HCT116 (cell line): ENCODE measurements at regions not wholly inside any gene's neighbourhood (a gene's known extent, or its start where the extent isn't known, plus 50 kb on each side); places are given as distances from the start of the nearest gene placed in this dataset.

ENCODE experiments used
- ATAC-seq: fragments of 200-7000 bp; cut with Tn5 transposase; 2 replicates; pipeline ENCODE4 v1.9.1; 2020; ENCODE audit warnings: mild to moderate bottlenecking, moderate library complexity
- BruUV-seq: library from RNA; stranded (reverse); fragments of 400-500 nt; replicated peaks from 2 replicates; lab custom pipeline; 2021; lab: Mats Ljungman, UMichigan
- CTCF ChIA-PET: fragments of 300-600 bp; sonication (Branson Sonifier 250); formaldehyde crosslinking; loops from one replicate; lab custom pipeline; 2021; ENCODE audit warnings: antibody characterized with exemption; lab: Charles Lee
- POLR2A ChIA-PET: fragments of 300-600, 350-600 bp; sonication (Branson Sonifier 250); formaldehyde crosslinking; loops from one replicate; lab custom pipeline; 2021; ENCODE audit warnings: antibody characterized with exemption; lab: Charles Lee
- RAD21 ChIA-PET, 2 experiments: fragments of 300-600 bp; sonication (Branson Sonifier 250); formaldehyde crosslinking; loops; one replicate each; lab custom pipeline; 2023; ENCODE audit warnings: low total read pairs in 2 of 2; ENCODE audit not compliant: uncharacterized antibody in 2 of 2, unreplicated experiment in 2 of 2, low non-redundant PET in 1 of 2; lab: Charles Lee
- DNase-seq: peaks from one replicate; pipeline ENCODE4 v3.0.0-alpha.2; 2010; ENCODE audit warnings: low read depth, low spot score
- H2AFZ ChIP-seq: fragments of 200-600 bp; shearing (Covaris generic), sonication (generic); 2 replicates; pipeline ENCODE4 v1.6.1; 2017; ENCODE audit warnings: low read depth, mixed run types, mixed read lengths, antibody characterized with exemption, low read length; ENCODE audit not compliant: poor library complexity, severe bottlenecking
- H3K27ac ChIP-seq: 2 replicates; pipeline ENCODE4 v1.5.1; 2012; ENCODE audit warnings: low read depth, low read length
- H3K27me3 ChIP-seq: fragments of 200-600 bp; sonication (generic); 2 replicates; pipeline ENCODE4 v1.6.1; 2016; ENCODE audit warnings: mixed run types, low read length, mixed read lengths; ENCODE audit not compliant: insufficient read depth
- H3K36me3 ChIP-seq, 2 experiments: fragments of 200-500 bp in 1 of 2; fragments of 200-600 bp in 1 of 2; sonication (Bioruptor generic) in 1 of 2; sonication (generic) in 1 of 2; 2 replicates each; pipeline versions ENCODE4 v1.5.1 to v1.6.1; 2014 to 2016; ENCODE audit warnings: low read length in 2 of 2, inconsistent platforms in 1 of 2, mixed read lengths in 1 of 2, mixed run types in 1 of 2; ENCODE audit not compliant: insufficient read depth in 2 of 2, control insufficient read depth in 1 of 2
- H3K4me1 ChIP-seq, 2 experiments: fragments of 200-600 bp in 1 of 2; sonication (generic) in 1 of 2; 2 replicates each; pipeline versions ENCODE4 v1.5.1 to v1.6.1; 2012 to 2017; ENCODE audit warnings: low read length in 2 of 2, inconsistent platforms in 1 of 2, mild to moderate bottlenecking in 1 of 2, mixed read lengths in 1 of 2, mixed run types in 1 of 2, moderate library complexity in 1 of 2; ENCODE audit not compliant: insufficient read depth in 2 of 2, control insufficient read depth in 1 of 2
- H3K4me2 ChIP-seq: fragments of 200-600 bp; sonication (generic); 2 replicates; pipeline ENCODE4 v1.6.1; 2017; ENCODE audit warnings: mixed run types, low read length, mixed read lengths
- H3K4me3 ChIP-seq, 2 experiments: fragments of 200-600 bp in 1 of 2; sonication (generic) in 1 of 2; replicated peaks in 1 of 2; 2 replicates each; pipeline ENCODE4 v1.5.1; 2011 to 2016; ENCODE audit warnings: low read length in 2 of 2, control low read depth in 1 of 2, low read depth in 1 of 2, mild to moderate bottlenecking in 1 of 2, mixed read lengths in 1 of 2, mixed run types in 1 of 2
- H3K79me2 ChIP-seq: fragments of 200-600 bp; sonication (generic); 2 replicates; pipeline ENCODE4 v1.6.1; 2017; ENCODE audit warnings: mild to moderate bottlenecking, mixed run types, low read length, moderate library complexity, mixed read lengths; ENCODE audit not compliant: insufficient read depth
- H3K9ac ChIP-seq: fragments of 200-600 bp; sonication (generic); 2 replicates; pipeline ENCODE4 v1.6.1; 2016; ENCODE audit warnings: low read length, mixed read lengths
- H3K9me2 ChIP-seq: fragments of 200-600 bp; sonication (generic), shearing (Covaris generic); 2 replicates; pipeline ENCODE4 v1.6.1; 2017; ENCODE audit warnings: mixed run types, mild to moderate bottlenecking, moderate library complexity; ENCODE audit not compliant: insufficient read depth
- H3K9me3 ChIP-seq, 2 experiments: fragments of 200-500 bp in 1 of 2; fragments of 200-600 bp in 1 of 2; sonication (Bioruptor generic) in 1 of 2; sonication (generic) in 1 of 2; 2 replicates each; pipeline ENCODE4 v1.6.1; 2014 to 2017; ENCODE audit warnings: low read length in 2 of 2, mixed read lengths in 2 of 2, inconsistent platforms in 1 of 2, low read depth in 1 of 2, mild to moderate bottlenecking in 1 of 2, mixed run types in 1 of 2, moderate library complexity in 1 of 2; ENCODE audit not compliant: control insufficient read depth in 1 of 2, insufficient read depth in 1 of 2
- H4K20me1 ChIP-seq: fragments of 200-600 bp; sonication (generic), shearing (Covaris generic); 2 replicates; pipeline ENCODE4 v1.6.1; 2017; ENCODE audit warnings: mixed run types, mild to moderate bottlenecking, moderate library complexity; ENCODE audit not compliant: insufficient read depth
- ATF3 ChIP-seq: IDR thresholded peaks from 2 replicates; pipeline ENCODE4 v1.6.1; 2012
- CBX3 ChIP-seq: IDR thresholded peaks from 2 replicates; pipeline ENCODE4 v1.6.1; 2012; ENCODE audit warnings: low read depth
- CTCF ChIP-seq, 3 experiments: fragments of 200-600 bp in 1 of 3; sonication (generic) in 1 of 3; IDR thresholded peaks in 2 of 3; conservative IDR thresholded peaks in 1 of 3; 2 replicates each; pipeline ENCODE4 v1.5.1; 2012 to 2017; ENCODE audit warnings: low read depth in 2 of 3, low read length in 2 of 3, antibody characterized with exemption in 1 of 3, borderline replicate concordance in 1 of 3, control low read depth in 1 of 3, mild to moderate bottlenecking in 1 of 3, mixed read lengths in 1 of 3, mixed run types in 1 of 3, moderate library complexity in 1 of 3; ENCODE audit not compliant: insufficient read depth in 1 of 3
- EZH2phosphoT487 ChIP-seq: fragments of 200-600 bp; IDR thresholded peaks from 2 replicates; pipeline ENCODE4 v1.6.1; 2018; ENCODE audit warnings: antibody characterized with exemption, borderline replicate concordance
- FOSL1 ChIP-seq: IDR thresholded peaks from 2 replicates; pipeline ENCODE4 v1.6.1; 2012; ENCODE audit warnings: low read depth
- RAD21 ChIP-seq: IDR thresholded peaks from 2 replicates; pipeline ENCODE4 v1.6.1; 2012; ENCODE audit warnings: low read depth, mild to moderate bottlenecking
- REST ChIP-seq: IDR thresholded peaks from 2 replicates; pipeline ENCODE4 v1.6.1; 2012; ENCODE audit warnings: low read depth
- SIN3A ChIP-seq: IDR thresholded peaks from 2 replicates; pipeline ENCODE4 v1.6.1; 2012; ENCODE audit warnings: low read depth
- YY1 ChIP-seq: IDR thresholded peaks from 2 replicates; pipeline ENCODE4 v1.6.1; 2011; ENCODE audit warnings: low read length, low read depth, moderate library complexity, mild to moderate bottlenecking; ENCODE audit not compliant: insufficient replicate concordance; ENCODE audit errors: extremely low read depth
- ZBTB33 ChIP-seq: IDR thresholded peaks from 2 replicates; pipeline ENCODE4 v1.6.1; 2011; ENCODE audit warnings: mild to moderate bottlenecking, low read length, moderate library complexity; ENCODE audit not compliant: insufficient replicate concordance; ENCODE audit errors: extremely low read depth
- intact Hi-C: fragments of 100-400 bp; cut with micrococcal nuclease; formaldehyde crosslinking; loops from 2 replicates; pipeline ENCODE4 v1.10.0; 2022

- peak overlapping the region; percentile 16; the same call in 1 of the 2 replicates for H3K4me2 ChIP-seq
- DNase-seq (no peak), ATAC-seq (0 out of 2 replicates have a peak, but pooled peaks have one; percentile 30)
- BruUV-seq, result no TSS peak
- H3K36me3 ChIP-seq, result no peaks in the 10 kb centered on the region
- no peak for TF ChIP-seq ATF3
- TF ChIP-seq YY1, result no peak
- no peak for TF ChIP-seq RAD21
- TF ChIP-seq CTCF (IDR thresholded peaks at IDR 0.05 in 2 of 3, conservative IDR thresholded peaks at IDR 0.05 in 1 of 3; ENCODE audit: borderline replicate concordance in 1 of 3, insufficient read depth in 1 of 3, low read depth in 2 of 3, low read length in 2 of 3), result no peak
- TF ChIP-seq REST, result no peak
- no peak for TF ChIP-seq EZH2phosphoT487
- TF ChIP-seq SIN3A, result no peak
- TF ChIP-seq FOSL1, result no peak; the same call in 1 of the 2 replicates
- no peak for TF ChIP-seq CBX3
- no peak for TF ChIP-seq ZBTB33
- intact Hi-C loops, result no loop called here
- POLR2A ChIA-PET, result no interaction called here
- H3K27ac ChIP-seq, result no peak overlapping the region
- no peak overlapping the region for H3K9ac ChIP-seq
- H3K9me2 ChIP-seq, result no peaks in the 10 kb centered on the region
- no peak overlapping the region for H2AFZ ChIP-seq
- CTCF ChIA-PET, result no interaction called here
- H3K27me3 ChIP-seq, result no peaks in the 10 kb centered on the region
- no peaks in the 10 kb centered on the region for H4K20me1 ChIP-seq
- H3K4me3 ChIP-seq, result no peak overlapping the region
- H3K9me3 ChIP-seq, result no peaks in the 10 kb centered on the region
- H3K4me1 ChIP-seq, result peaks cover 0 to 8% of the 10 kb centered on the region in 2 experiments; a peak in 1 of 4 replicates
- no peaks in the 10 kb centered on the region for H3K79me2 ChIP-seq
- RAD21 ChIA-PET, result no interaction called here
Measured at GRCh38 chr4:159012381-159012780, 90.5 kb upstream of the RAPGEF2 start.
